ENCODE measurements at regions not wholly inside any gene's neighbourhood (a gene's known extent, or its start where the extent isn't known, plus 50 kb on each side); places are given as distances from the start of the nearest gene placed in this dataset.

GRCh38 chr18:59072727-59073421 lies 66.8 kb upstream of the SEC11C start:
- TF ChIP-seq, protein P1, sequence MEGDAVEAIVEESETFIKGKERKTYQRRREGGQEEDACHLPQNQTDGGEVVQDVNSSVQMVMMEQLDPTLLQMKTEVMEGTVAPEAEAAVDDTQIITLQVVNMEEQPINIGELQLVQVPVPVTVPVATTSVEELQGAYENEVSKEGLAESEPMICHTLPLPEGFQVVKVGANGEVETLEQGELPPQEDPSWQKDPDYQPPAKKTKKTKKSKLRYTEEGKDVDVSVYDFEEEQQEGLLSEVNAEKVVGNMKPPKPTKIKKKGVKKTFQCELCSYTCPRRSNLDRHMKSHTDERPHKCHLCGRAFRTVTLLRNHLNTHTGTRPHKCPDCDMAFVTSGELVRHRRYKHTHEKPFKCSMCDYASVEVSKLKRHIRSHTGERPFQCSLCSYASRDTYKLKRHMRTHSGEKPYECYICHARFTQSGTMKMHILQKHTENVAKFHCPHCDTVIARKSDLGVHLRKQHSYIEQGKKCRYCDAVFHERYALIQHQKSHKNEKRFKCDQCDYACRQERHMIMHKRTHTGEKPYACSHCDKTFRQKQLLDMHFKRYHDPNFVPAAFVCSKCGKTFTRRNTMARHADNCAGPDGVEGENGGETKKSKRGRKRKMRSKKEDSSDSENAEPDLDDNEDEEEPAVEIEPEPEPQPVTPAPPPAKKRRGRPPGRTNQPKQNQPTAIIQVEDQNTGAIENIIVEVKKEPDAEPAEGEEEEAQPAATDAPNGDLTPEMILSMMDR (IDR thresholded peaks at IDR 0.05), result no peak
- no peak for TF ChIP-seq POLR2A (IDR thresholded peaks at IDR 0.05)

All from adrenal gland (tissue), 5 donors.